ENCODE measurements at regions not wholly inside any gene's neighbourhood (a gene's known extent, or its start where the extent isn't known, plus 50 kb on each side); places are given as distances from the start of the nearest gene placed in this dataset.
"Not testable (repeated sequence)": the region's sequence is repeated elsewhere in the genome, so short reads cannot be mapped to it uniquely, and the experiment has no call there.

- no peaks in the 10 kb centered on the region for H3K27me3 ChIP-seq
- H3K27ac ChIP-seq = no peak overlapping the region
- peaks cover 0 to 4% (median 0%) of the 10 kb centered on the region in 4 donors for H3K4me1 ChIP-seq
- no peak for ATAC-seq (ENCODE audit: low FRiP score in 2 of 2)
- no peak for DNase-seq
- 86 to 91% methylated on average over 3 of the region's 3 CpGs for WGBS, 2 donors
- no peak overlapping the region for H3K4me3 ChIP-seq
- H3K36me3 ChIP-seq = no peaks in the 10 kb centered on the region
- peaks cover 3 to 17% (median 14%) of the 10 kb centered on the region in 4 donors for H3K9me3 ChIP-seq
- TF ChIP-seq EP300 (IDR thresholded peaks at IDR 0.05) (no peak), POLR2A (IDR thresholded peaks at IDR 0.05) (no peak), CTCF (IDR thresholded peaks at IDR 0.05) (no peak), POLR2AphosphoS5 (IDR thresholded peaks at IDR 0.05) (no peak)
Measured at GRCh38 chr12:46571608-46572007, 199.0 kb upstream of the SLC38A2 start.

- peaks cover 0 to 4% (median 0%) of the 10 kb centered on the region in 4 donors for H3K4me1 ChIP-seq
- no peaks in the 10 kb centered on the region for H3K27me3 ChIP-seq
- TF ChIP-seq CTCF (IDR thresholded peaks at IDR 0.05) = no peak
- TF ChIP-seq POLR2A (IDR thresholded peaks at IDR 0.05) = no peak
- TF ChIP-seq EP300 (IDR thresholded peaks at IDR 0.05) = no peak
- no peak for TF ChIP-seq POLR2AphosphoS5 (IDR thresholded peaks at IDR 0.05)
- peaks cover 3 to 23% (median 15%) of the 10 kb centered on the region in 4 donors for H3K9me3 ChIP-seq
- DNase-seq = no peak
- ATAC-seq (ENCODE audit: low FRiP score in 2 of 2) = no peak
- no peak overlapping the region for H3K27ac ChIP-seq
- 90 to 93% methylated on average over 7 to 9 of the region's 9 CpGs for WGBS, 2 donors
- no peak overlapping the region for H3K4me3 ChIP-seq
- H3K36me3 ChIP-seq = no peaks in the 10 kb centered on the region
Measured at GRCh38 chr12:46569826-46570439, 197.4 kb upstream of the SLC38A2 start.

- ATAC-seq (ENCODE audit: low FRiP score in 2 of 2) (no peak), DNase-seq (no peak)
- H3K27ac ChIP-seq = no peak overlapping the region
Measured at GRCh38 chr12:46567667-46568066, 195.1 kb upstream of the SLC38A2 start.

GRCh38 chr12:46562625-46563225 is 190.2 kb upstream of the SLC38A2 start:
- Histone ChIP-seq H3K4me3 (no peak overlapping the region), H3K27me3 (no peaks in the 10 kb centered on the region), H3K9me3 (peaks cover 0 to 15% (median 6%) of the 10 kb centered on the region in 4 donors), H3K4me1 (peaks cover 0 to 13% (median 9%) of the 10 kb centered on the region in 4 donors), H3K27ac (peak overlapping the region in 2 of 4 donors; percentile 8 to 27), H3K36me3 (no peaks in the 10 kb centered on the region)
- TF ChIP-seq POLR2AphosphoS5 (IDR thresholded peaks at IDR 0.05) = no peak
- no peak for TF ChIP-seq POLR2A (IDR thresholded peaks at IDR 0.05)
- no peak for TF ChIP-seq CTCF (IDR thresholded peaks at IDR 0.05)
- no peak for TF ChIP-seq EP300 (IDR thresholded peaks at IDR 0.05)
- DNase-seq (no peak), ATAC-seq (ENCODE audit: low FRiP score in 2 of 2) (peak in 1 of 2 donors; percentile 65)
- WGBS, 2 donors = 44 to 46% methylated on average over 5 of the region's 5 CpGs

More at GRCh38 chr12:46567667-46568066, 195.1 kb upstream of the SLC38A2 start:
- TF ChIP-seq POLR2AphosphoS5 (IDR thresholded peaks at IDR 0.05) (no peak), POLR2A (IDR thresholded peaks at IDR 0.05) (no peak), CTCF (IDR thresholded peaks at IDR 0.05) (no peak), EP300 (IDR thresholded peaks at IDR 0.05) (no peak)
- H3K27me3 ChIP-seq = no peaks in the 10 kb centered on the region
- no peaks in the 10 kb centered on the region for H3K36me3 ChIP-seq
- H3K4me1 ChIP-seq = peaks cover 0 to 9% (median 7%) of the 10 kb centered on the region in 4 donors
- H3K9me3 ChIP-seq = peaks cover 3 to 23% (median 15%) of the 10 kb centered on the region in 4 donors
- no peak overlapping the region for H3K4me3 ChIP-seq

- ATAC-seq (ENCODE audit: low FRiP score in 2 of 2) = peak in 1 of 2 donors; percentile 44
Measured at GRCh38 chr12:46561769-46562624, 189.4 kb upstream of the SLC38A2 start.

More at GRCh38 chr12:46561769-46562624, 189.4 kb upstream of the SLC38A2 start:
- not testable (repeated sequence) for H3K4me3 ChIP-seq, H3K36me3 ChIP-seq, H3K9me3 ChIP-seq, DNase-seq, H3K27me3 ChIP-seq
- peaks cover 0 to 13% (median 9%) of the 10 kb centered on the region in 4 donors for H3K4me1 ChIP-seq
- 83 to 91% methylated on average over 7 of the region's 7 CpGs for WGBS, 2 donors
- peak overlapping the region in 1 of 4 donors; percentile 6 for H3K27ac ChIP-seq

Data from upper lobe of left lung (tissue), 6 donors.